Vagina (tissue), 2 donors: ENCODE measurements at regions not wholly inside any gene's neighbourhood (a gene's known extent, or its start where the extent isn't known, plus 50 kb on each side); places are given as distances from the start of the nearest gene placed in this dataset.

Experiments
- POLR2A ChIP-seq, 2 donors: fragments of 450-650 bp; IDR thresholded peaks; one replicate each; pipeline ENCODE4 v1.6.1; 2017; ENCODE audit warnings: antibody characterized with exemption in 2 of 2, mild to moderate bottlenecking in 2 of 2, moderate library complexity in 2 of 2
- POLR2AphosphoS5 ChIP-seq, 2 donors: sonication (generic); formaldehyde crosslinking; IDR thresholded peaks; one replicate each; pipeline ENCODE4 v1.9.0; 2017; ENCODE audit warnings: antibody characterized with exemption in 2 of 2, mild to moderate bottlenecking in 2 of 2, low read depth in 1 of 2; ENCODE audit not compliant: insufficient read depth in 1 of 2
- TF ChIP-seq, protein P1 (sequence below), 3 experiments: fragments of 450-650 bp in 2 of 3; fragments of 200-600 bp in 1 of 3; sonication (generic) in 1 of 3; IDR thresholded peaks; one replicate each; pipeline ENCODE4 v1.5.1; 2017 to 2019; ENCODE audit warnings: antibody characterized with exemption in 3 of 3, mild to moderate bottlenecking in 2 of 3, moderate library complexity in 2 of 3

- TF ChIP-seq, protein P1, sequence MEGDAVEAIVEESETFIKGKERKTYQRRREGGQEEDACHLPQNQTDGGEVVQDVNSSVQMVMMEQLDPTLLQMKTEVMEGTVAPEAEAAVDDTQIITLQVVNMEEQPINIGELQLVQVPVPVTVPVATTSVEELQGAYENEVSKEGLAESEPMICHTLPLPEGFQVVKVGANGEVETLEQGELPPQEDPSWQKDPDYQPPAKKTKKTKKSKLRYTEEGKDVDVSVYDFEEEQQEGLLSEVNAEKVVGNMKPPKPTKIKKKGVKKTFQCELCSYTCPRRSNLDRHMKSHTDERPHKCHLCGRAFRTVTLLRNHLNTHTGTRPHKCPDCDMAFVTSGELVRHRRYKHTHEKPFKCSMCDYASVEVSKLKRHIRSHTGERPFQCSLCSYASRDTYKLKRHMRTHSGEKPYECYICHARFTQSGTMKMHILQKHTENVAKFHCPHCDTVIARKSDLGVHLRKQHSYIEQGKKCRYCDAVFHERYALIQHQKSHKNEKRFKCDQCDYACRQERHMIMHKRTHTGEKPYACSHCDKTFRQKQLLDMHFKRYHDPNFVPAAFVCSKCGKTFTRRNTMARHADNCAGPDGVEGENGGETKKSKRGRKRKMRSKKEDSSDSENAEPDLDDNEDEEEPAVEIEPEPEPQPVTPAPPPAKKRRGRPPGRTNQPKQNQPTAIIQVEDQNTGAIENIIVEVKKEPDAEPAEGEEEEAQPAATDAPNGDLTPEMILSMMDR (IDR thresholded peaks at IDR 0.05), result no peak
- TF ChIP-seq POLR2A (IDR thresholded peaks at IDR 0.05), result no peak
- no peak for TF ChIP-seq POLR2AphosphoS5 (IDR thresholded peaks at IDR 0.05; ENCODE audit: insufficient read depth in 1 of 2, low read depth in 1 of 2)
Measured at GRCh38 chr1:8223526-8223925, 94.4 kb upstream of the SLC45A1 start.
